HL-60 (cell line): ENCODE measurements at regions not wholly inside any gene's neighbourhood (a gene's known extent, or its start where the extent isn't known, plus 50 kb on each side); places are given as distances from the start of the nearest gene placed in this dataset.

Experiments
- POLR2AphosphoS5 ChIP-seq: IDR thresholded peaks from 2 replicates; pipeline ENCODE4 v1.6.1; 2012; ENCODE audit warnings: low read depth
- TF ChIP-seq, protein P1 (sequence below): IDR thresholded peaks from one replicate; pipeline ENCODE4 v1.5.1; 2011; ENCODE audit warnings: low read length, control low read depth, inconsistent platforms; ENCODE audit not compliant: insufficient read depth
- TF ChIP-seq, protein P2 (sequence below): IDR thresholded peaks from 2 replicates; pipeline ENCODE4 v1.6.1; 2012; ENCODE audit warnings: low read depth; ENCODE audit not compliant: insufficient replicate concordance

DNA sequence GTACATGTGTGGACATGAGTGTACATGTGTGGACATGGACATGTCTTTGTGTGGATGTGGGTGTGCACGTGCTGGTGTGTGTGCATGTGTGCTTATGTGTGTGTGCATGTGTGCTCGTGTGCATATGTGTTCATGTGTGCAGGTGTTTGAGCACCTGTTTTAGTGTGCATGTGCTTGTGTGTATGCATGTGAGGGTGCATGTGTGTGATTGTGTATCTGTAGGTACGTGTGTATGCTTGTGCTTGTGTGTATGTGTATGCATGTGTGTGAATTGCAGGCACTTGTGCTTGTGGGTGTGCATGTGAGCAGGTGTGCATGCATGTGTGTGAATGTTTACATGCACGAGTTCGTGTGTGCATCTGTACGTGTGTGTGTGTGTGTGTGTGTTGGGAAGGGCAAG lies 300.6 kb upstream of the EEF2KMT start:
- TF ChIP-seq, protein P1, sequence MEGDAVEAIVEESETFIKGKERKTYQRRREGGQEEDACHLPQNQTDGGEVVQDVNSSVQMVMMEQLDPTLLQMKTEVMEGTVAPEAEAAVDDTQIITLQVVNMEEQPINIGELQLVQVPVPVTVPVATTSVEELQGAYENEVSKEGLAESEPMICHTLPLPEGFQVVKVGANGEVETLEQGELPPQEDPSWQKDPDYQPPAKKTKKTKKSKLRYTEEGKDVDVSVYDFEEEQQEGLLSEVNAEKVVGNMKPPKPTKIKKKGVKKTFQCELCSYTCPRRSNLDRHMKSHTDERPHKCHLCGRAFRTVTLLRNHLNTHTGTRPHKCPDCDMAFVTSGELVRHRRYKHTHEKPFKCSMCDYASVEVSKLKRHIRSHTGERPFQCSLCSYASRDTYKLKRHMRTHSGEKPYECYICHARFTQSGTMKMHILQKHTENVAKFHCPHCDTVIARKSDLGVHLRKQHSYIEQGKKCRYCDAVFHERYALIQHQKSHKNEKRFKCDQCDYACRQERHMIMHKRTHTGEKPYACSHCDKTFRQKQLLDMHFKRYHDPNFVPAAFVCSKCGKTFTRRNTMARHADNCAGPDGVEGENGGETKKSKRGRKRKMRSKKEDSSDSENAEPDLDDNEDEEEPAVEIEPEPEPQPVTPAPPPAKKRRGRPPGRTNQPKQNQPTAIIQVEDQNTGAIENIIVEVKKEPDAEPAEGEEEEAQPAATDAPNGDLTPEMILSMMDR: no peak
- no peak for TF ChIP-seq POLR2AphosphoS5
- TF ChIP-seq, protein P2, sequence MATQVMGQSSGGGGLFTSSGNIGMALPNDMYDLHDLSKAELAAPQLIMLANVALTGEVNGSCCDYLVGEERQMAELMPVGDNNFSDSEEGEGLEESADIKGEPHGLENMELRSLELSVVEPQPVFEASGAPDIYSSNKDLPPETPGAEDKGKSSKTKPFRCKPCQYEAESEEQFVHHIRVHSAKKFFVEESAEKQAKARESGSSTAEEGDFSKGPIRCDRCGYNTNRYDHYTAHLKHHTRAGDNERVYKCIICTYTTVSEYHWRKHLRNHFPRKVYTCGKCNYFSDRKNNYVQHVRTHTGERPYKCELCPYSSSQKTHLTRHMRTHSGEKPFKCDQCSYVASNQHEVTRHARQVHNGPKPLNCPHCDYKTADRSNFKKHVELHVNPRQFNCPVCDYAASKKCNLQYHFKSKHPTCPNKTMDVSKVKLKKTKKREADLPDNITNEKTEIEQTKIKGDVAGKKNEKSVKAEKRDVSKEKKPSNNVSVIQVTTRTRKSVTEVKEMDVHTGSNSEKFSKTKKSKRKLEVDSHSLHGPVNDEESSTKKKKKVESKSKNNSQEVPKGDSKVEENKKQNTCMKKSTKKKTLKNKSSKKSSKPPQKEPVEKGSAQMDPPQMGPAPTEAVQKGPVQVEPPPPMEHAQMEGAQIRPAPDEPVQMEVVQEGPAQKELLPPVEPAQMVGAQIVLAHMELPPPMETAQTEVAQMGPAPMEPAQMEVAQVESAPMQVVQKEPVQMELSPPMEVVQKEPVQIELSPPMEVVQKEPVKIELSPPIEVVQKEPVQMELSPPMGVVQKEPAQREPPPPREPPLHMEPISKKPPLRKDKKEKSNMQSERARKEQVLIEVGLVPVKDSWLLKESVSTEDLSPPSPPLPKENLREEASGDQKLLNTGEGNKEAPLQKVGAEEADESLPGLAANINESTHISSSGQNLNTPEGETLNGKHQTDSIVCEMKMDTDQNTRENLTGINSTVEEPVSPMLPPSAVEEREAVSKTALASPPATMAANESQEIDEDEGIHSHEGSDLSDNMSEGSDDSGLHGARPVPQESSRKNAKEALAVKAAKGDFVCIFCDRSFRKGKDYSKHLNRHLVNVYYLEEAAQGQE: no peak
